GM21367 (cell line): ENCODE measurements at regions not wholly inside any gene's neighbourhood (a gene's known extent, or its start where the extent isn't known, plus 50 kb on each side); places are given as distances from the start of the nearest gene placed in this dataset.

Source experiments
- ATAC-seq: cut with Tn5 transposase; IDR thresholded peaks from one replicate; pipeline ENCODE4 v1.9.1; 2021; ENCODE audit not compliant: unreplicated experiment

DNA sequence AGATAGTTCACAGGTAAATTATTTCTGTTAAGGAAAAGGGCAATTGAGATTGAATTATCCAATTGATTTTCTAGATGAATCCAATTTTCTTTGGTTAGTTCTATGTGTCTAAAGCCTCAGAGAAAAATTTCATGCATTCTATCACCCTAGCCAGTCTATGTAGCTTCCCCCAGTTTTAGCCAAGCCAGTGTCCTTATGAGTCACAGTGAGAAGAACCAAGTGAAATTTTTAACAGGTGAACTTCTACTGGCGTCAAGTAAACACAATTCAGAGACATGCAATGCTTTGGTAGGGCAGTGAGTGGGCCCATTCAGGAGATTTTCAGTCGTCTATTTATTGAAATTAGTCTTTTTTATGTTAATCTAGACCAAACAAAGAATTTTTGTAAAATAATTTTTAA, 1077.4 kb upstream of the ARRDC3 start:
- ATAC-seq = no peak

- no peak for ATAC-seq
Observed at GRCh38 chr5:92459654-92460053, 1076.5 kb upstream of the ARRDC3 start.

GRCh38 chr5:92455011-92455410, 1071.9 kb upstream of the ARRDC3 start:
- ATAC-seq = peak; percentile 99

DNA sequence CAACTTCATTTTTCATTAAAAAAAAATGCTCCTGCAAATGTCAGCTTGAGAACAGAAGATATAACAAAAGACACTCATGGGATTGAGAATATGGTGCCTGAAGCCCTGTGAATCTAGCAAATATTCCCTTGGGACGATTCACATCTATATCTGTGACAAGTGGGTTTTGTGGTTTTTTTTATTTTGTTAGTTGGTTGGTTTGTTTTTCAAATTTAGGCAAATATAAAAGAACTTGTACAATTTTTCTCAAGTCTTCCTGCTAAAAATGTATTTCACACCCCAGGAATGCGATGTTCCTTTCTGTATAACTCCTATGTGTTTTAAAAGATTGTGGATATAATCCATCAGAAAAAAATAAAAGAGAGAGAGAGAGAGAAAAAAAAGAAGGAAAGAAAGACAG, 1061.8 kb upstream of the ARRDC3 start:
- ATAC-seq = no peak

GRCh38 chr5:92435781-92436180, 1052.7 kb upstream of the ARRDC3 start:
- ATAC-seq = no peak

- ATAC-seq = no peak
Observed at GRCh38 chr5:92429646-92430045, 1046.5 kb upstream of the ARRDC3 start.

DNA sequence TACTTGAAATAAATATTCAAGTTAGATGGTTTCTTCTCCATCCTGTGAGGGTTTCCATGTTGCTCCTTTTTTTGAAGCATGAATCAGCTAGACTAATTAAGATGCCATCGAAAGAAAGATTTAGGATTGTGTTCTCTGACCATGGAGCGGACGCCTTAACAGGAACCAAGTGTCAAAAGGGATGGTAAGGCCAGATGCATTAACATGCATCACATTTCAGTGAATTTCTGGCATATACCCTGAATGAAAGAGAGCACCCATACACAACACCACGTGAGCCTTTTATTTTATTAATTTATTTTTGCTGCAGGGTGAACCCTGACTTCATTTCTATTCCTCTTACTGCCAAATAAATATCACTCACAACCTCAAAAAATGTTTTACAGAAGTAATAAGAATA, 1045.3 kb upstream of the ARRDC3 start:
- no peak for ATAC-seq

DNA sequence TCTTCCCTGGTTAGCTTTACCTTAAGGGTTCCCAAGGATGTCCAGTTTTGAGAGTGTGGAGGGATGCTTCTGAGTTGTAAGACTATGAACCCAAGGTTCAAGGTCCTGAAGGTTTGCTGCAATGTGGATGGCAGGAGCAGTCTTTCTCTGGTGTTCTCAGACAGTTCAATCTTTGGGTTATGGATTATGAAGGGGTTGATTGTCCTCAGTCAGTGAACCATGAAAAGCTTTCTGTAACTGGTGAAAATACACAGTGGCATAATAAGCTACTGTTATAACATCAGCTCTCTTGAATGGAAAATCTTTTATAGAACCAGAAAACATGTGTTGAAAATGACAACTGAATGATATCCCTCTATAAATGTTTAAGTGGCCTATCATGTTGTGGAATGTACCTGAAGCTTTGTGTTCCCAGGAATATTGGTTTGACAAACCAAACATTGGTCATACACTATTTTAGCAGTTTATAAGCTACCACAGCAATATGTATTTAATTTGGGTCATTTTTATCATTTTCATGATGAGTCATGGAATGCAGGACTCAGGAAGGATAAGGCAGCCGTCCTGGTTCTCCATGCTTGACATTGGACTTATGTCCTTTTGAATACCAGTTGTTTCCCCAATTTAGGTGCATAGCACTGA, 1041.8 kb upstream of the ARRDC3 start:
- ATAC-seq = no peak

- no peak for ATAC-seq
Observed at GRCh38 chr5:92421942-92422341, 1038.8 kb upstream of the ARRDC3 start.

DNA sequence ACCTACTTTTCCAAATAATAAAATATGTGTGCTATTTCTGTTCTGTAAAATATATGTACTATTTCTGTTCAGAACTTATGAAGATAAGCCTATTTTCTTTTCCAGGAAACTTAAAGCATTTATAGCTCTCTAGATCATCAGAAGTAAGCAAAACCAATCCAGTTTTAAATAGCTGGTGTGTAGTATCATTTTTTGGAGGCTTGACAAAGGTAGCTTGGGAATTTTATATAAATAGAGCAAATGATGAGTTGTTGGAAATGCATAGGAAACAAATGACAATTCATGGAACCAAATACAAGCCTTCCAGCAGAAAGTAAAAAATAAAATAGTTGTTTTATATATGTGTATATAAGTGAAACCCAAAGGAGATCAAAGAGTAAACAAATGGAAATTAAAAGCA, 1038.1 kb upstream of the ARRDC3 start:
- no peak for ATAC-seq

DNA sequence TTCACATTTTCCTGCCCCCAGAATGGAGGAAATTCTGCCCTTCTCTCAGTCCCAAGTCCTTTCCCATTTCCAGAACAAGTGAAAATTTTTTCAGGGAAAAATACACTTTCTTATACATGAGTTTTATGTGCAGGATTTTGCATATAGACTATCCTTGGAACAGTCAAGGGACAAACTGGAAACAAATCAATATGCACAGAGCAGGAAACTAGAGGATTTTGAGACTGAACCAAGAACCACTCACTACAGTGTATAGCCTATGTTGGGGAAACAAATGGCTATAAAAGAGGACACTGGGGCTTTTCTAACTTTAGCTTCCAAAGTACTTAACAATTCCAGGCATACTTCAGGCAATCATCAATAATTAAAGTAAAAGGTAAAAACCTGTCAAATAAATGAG, 1036.1 kb upstream of the ARRDC3 start:
- ATAC-seq = no peak

GRCh38 chr5:92418341-92418740, 1035.2 kb upstream of the ARRDC3 start:
- no peak for ATAC-seq

DNA sequence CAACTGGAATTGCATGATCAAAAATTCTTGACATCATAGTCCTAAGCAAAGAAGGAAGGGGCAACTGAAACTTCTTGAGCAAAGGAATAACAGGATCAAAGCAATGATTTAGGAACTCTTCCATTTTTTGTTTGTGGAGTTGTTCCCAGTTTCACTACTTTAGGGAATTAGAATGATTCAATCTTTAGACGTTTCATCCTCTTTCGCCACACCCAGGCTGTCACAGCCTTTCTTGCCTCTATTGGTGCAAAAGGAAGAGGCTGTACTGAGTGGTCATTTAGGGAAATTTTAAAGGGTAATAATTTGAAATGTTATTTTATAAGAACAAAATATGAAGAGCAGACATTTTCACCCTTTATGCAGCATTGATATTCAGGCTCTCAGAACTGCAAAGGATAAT, 1026.0 kb upstream of the ARRDC3 start:
- no peak for ATAC-seq

- no peak for ATAC-seq
Observed at GRCh38 chr5:92402956-92403702, 1020.0 kb upstream of the ARRDC3 start.

GRCh38 chr5:92402045-92402444, 1018.9 kb upstream of the ARRDC3 start:
- ATAC-seq = no peak

DNA sequence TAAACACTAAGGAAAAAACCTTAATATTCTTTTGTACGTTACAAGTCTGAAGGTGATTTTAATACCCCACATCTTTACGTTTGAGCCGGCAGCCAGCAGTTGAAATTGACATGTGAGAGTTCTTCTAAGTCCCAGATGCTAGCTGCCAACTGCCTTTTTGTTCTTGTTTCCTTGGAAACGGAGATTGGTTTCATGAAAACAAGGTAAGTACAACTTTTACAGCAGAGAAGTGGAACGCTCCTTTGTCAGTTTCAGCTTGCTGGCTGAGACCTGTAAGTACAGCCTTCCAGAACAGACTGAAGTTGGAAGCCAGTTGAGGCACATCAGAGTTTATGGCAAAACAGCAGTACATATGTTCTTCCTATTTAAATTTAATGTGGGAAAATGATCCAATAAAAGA, 1018.4 kb upstream of the ARRDC3 start:
- no peak for ATAC-seq

GRCh38 chr5:92394936-92395335, 1011.8 kb upstream of the ARRDC3 start:
- ATAC-seq = no peak

DNA sequence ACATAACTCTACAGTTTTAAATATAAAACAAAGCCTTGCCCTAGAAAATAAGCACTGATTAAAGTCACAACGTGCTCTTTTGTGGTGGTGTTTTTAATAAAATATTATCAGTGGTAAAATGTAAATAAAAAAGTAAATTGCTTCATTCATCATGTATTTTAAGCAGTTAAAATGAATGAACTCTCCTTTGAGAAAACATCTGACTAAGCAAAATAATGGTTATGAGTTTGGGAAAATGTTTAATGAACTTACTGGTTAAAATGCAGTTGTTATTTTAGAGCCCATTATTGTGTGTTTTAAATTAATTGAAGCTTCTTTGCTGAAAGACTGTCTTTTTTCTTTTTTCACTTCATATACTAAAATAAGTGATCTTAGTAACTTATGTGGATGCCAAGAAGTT, 1007.5 kb upstream of the ARRDC3 start:
- ATAC-seq = no peak

GRCh38 chr5:92380069-92380770, 997.1 kb upstream of the ARRDC3 start:
- no peak for ATAC-seq

GRCh38 chr5:92378966-92379611, 996.0 kb upstream of the ARRDC3 start:
- no peak for ATAC-seq

GRCh38 chr5:92374859-92375258, 991.7 kb upstream of the ARRDC3 start:
- ATAC-seq = no peak

GRCh38 chr5:92372766-92373165, 989.6 kb upstream of the ARRDC3 start:
- ATAC-seq = no peak
